ENCODE measurements at regions not wholly inside any gene's neighbourhood (a gene's known extent, or its start where the extent isn't known, plus 50 kb on each side); places are given as distances from the start of the nearest gene placed in this dataset.

- no peak overlapping the region for H3K4me3 ChIP-seq
- 44 to 83% (median 71%) methylated on average over 2 of the region's 2 CpGs for WGBS, 4 donors
- TF ChIP-seq CTCF (IDR thresholded peaks at IDR 0.05): no peak
- TF ChIP-seq POLR2A (IDR thresholded peaks at IDR 0.05): no peak
- no peak overlapping the region for H3K27ac ChIP-seq
- ATAC-seq (no peak), DNase-seq (no peak)
- H3K27me3 ChIP-seq: no peaks in the 10 kb centered on the region
- H3K9me3 ChIP-seq: no peaks in the 10 kb centered on the region
- no peaks in the 10 kb centered on the region for H3K36me3 ChIP-seq
- intact Hi-C loops (cut with DNase I): no loop called here
- no peaks in the 10 kb centered on the region for H3K4me1 ChIP-seq
Observed at GRCh38 chr10:52623761-52624160, 148.8 kb downstream of the MBL2 start.

- no peaks in the 10 kb centered on the region for H3K4me1 ChIP-seq
- H3K36me3 ChIP-seq: no peaks in the 10 kb centered on the region
- intact Hi-C loops (cut with DNase I): no loop called here
- H3K4me3 ChIP-seq: no peak overlapping the region
- DNase-seq: no peak
- no peaks in the 10 kb centered on the region for H3K27me3 ChIP-seq
- no peak overlapping the region for H3K27ac ChIP-seq
- H3K9me3 ChIP-seq: no peaks in the 10 kb centered on the region
- TF ChIP-seq CTCF (IDR thresholded peaks at IDR 0.05): no peak
- no peak for TF ChIP-seq POLR2A (IDR thresholded peaks at IDR 0.05)
- no peak for ATAC-seq
Observed at GRCh38 chr10:52627279-52627678, 145.3 kb downstream of the MBL2 start.

- H3K36me3 ChIP-seq: no peaks in the 10 kb centered on the region
- DNase-seq (no peak), ATAC-seq (no peak)
- intact Hi-C loops (cut with DNase I): no loop called here
- no peak for TF ChIP-seq CTCF (IDR thresholded peaks at IDR 0.05)
- H3K27ac ChIP-seq: no peak overlapping the region
- no peak overlapping the region for H3K4me3 ChIP-seq
- no peaks in the 10 kb centered on the region for H3K4me1 ChIP-seq
- H3K9me3 ChIP-seq: no peaks in the 10 kb centered on the region
- no peaks in the 10 kb centered on the region for H3K27me3 ChIP-seq
- WGBS, 4 donors: 49 to 72% (median 61%) methylated on average over 2 of the region's 2 CpGs
Observed at GRCh38 chr10:52631146-52631545, 141.4 kb downstream of the MBL2 start.

- no peak for TF ChIP-seq POLR2A (IDR thresholded peaks at IDR 0.05)
- no peak for TF ChIP-seq CTCF (IDR thresholded peaks at IDR 0.05)
- Histone ChIP-seq H3K27ac (no peak overlapping the region), H3K36me3 (no peaks in the 10 kb centered on the region), H3K9me3 (peaks cover 0 to under 1% (median 0%) of the 10 kb centered on the region in 12 donors), H3K4me1 (no peaks in the 10 kb centered on the region), H3K4me3 (no peak overlapping the region), H3K27me3 (no peaks in the 10 kb centered on the region)
- ATAC-seq (no peak), DNase-seq (no peak)
- intact Hi-C loops (cut with DNase I): no loop called here
Observed at GRCh38 chr10:52631648-52632047, 140.9 kb downstream of the MBL2 start.
